GM12873 (cell line): ENCODE measurements at regions not wholly inside any gene's neighbourhood (a gene's known extent, or its start where the extent isn't known, plus 50 kb on each side); places are given as distances from the start of the nearest gene placed in this dataset.

Source experiments
- CTCF ChIP-seq: IDR thresholded peaks from 2 replicates; pipeline ENCODE4 v1.5.1; 2012; ENCODE audit warnings: low read depth, mild to moderate bottlenecking, moderate library complexity, low read length, control low read depth; ENCODE audit not compliant: insufficient read depth; ENCODE audit errors: missing control alignments

- TF ChIP-seq CTCF = no peak
These were observed 127.2 kb upstream of the STT3B start for GRCh38 chr3:31405515-31405914.

GRCh38 chr3:31406896-31407295 is 125.8 kb upstream of the STT3B start:
- TF ChIP-seq CTCF = no peak

GRCh38 chr3:31407665-31408064 is 125.1 kb upstream of the STT3B start:
- TF ChIP-seq CTCF = no peak

GRCh38 chr3:31408720-31409119 is 124.0 kb upstream of the STT3B start:
- TF ChIP-seq CTCF = no peak

- TF ChIP-seq CTCF = no peak
These were observed 123.3 kb upstream of the STT3B start for GRCh38 chr3:31409389-31409788.

- TF ChIP-seq CTCF = no peak
These were observed 122.9 kb upstream of the STT3B start for GRCh38 chr3:31409866-31410265.

- no peak for TF ChIP-seq CTCF
These were observed 122.3 kb upstream of the STT3B start for GRCh38 chr3:31410411-31410810.
